ENCODE measurements at regions not wholly inside any gene's neighbourhood (a gene's known extent, or its start where the extent isn't known, plus 50 kb on each side); places are given as distances from the start of the nearest gene placed in this dataset.

GRCh38 chr10:3277566-3277965 lies 105.0 kb upstream of the PITRM1 start:
- no peak for DNase-seq (ENCODE audit: low read depth)
- TF ChIP-seq, protein P1, sequence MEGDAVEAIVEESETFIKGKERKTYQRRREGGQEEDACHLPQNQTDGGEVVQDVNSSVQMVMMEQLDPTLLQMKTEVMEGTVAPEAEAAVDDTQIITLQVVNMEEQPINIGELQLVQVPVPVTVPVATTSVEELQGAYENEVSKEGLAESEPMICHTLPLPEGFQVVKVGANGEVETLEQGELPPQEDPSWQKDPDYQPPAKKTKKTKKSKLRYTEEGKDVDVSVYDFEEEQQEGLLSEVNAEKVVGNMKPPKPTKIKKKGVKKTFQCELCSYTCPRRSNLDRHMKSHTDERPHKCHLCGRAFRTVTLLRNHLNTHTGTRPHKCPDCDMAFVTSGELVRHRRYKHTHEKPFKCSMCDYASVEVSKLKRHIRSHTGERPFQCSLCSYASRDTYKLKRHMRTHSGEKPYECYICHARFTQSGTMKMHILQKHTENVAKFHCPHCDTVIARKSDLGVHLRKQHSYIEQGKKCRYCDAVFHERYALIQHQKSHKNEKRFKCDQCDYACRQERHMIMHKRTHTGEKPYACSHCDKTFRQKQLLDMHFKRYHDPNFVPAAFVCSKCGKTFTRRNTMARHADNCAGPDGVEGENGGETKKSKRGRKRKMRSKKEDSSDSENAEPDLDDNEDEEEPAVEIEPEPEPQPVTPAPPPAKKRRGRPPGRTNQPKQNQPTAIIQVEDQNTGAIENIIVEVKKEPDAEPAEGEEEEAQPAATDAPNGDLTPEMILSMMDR (IDR thresholded peaks at IDR 0.05; ENCODE audit: control insufficient read depth, extremely low read depth, insufficient read depth): no peak
- no peak overlapping the region for H3K4me3 ChIP-seq (ENCODE audit: low read depth, low read length)

DNA sequence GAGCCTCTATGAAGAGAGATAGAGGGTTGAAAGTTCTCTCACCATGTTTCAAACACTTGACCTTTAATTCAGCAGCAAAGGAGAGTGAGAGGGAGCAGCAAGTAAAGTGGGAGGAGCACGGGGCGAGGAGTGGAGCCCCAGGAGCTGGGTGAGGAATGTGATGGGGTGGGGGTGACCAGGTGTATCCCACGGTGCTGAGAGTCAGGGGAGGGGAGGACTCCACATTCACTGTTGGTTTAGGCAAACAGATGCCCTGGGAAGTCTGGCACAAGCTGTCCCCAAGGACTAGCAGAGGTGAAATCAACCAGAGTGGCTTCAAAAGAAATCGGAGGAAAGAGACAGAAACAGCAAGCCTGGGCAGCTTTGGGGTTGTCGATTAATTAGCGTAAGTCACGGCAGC lies 101.8 kb upstream of the PITRM1 start:
- TF ChIP-seq, protein P1 (IDR thresholded peaks at IDR 0.05; ENCODE audit: control insufficient read depth, extremely low read depth, insufficient read depth): no peak
- DNase-seq (ENCODE audit: low read depth): no peak
- H3K4me3 ChIP-seq (ENCODE audit: low read depth, low read length): no peak overlapping the region

DNA sequence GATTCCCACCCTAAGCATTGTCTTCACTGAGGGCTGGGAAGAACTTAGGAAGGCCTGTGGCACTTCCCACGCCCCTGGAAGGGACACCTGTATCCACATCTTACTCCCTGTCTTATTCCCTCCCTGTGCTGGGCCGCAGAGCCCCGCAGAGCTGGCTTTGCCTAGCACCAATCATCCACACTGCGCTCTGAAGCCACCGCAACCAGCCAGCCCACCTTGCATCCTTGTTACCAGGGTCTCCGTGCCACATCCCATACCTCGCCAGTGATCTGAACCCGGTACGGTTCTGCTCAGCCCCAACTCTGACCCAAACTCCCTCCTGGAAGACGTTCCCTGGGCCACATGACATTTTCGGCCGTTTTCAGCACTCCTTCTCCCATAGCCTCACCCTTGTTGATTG lies 101.4 kb upstream of the PITRM1 start:
- H3K4me3 ChIP-seq (ENCODE audit: low read depth, low read length): no peak overlapping the region
- TF ChIP-seq, protein P1 (IDR thresholded peaks at IDR 0.05; ENCODE audit: control insufficient read depth, extremely low read depth, insufficient read depth): no peak

DNA sequence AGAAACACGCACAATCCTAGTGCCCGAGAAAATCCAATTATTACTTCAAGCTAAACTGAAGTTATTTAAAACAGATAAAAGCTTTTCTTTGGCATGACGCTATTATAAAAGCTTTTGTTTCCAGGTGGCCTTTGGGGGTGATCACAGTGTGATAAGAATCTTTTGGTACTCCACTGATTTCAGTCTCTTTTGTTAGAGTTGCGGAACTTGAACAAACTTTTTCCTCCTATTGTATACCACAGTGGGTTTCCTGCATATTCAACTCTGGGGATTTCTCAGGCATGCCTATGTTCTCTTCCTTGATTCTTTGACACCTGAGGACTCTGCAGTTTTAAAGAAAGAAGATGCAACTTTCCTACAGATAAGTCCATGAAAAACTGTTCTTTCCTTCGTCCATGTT lies 99.7 kb upstream of the PITRM1 start:
- DNase-seq (ENCODE audit: low read depth): no peak
- TF ChIP-seq, protein P1 (IDR thresholded peaks at IDR 0.05; ENCODE audit: control insufficient read depth, extremely low read depth, insufficient read depth): no peak
- H3K4me3 ChIP-seq (ENCODE audit: low read depth, low read length): no peak overlapping the region

More for the DNA sequence above, 101.4 kb upstream of the PITRM1 start:
- no peak for DNase-seq (ENCODE audit: low read depth)

DNA sequence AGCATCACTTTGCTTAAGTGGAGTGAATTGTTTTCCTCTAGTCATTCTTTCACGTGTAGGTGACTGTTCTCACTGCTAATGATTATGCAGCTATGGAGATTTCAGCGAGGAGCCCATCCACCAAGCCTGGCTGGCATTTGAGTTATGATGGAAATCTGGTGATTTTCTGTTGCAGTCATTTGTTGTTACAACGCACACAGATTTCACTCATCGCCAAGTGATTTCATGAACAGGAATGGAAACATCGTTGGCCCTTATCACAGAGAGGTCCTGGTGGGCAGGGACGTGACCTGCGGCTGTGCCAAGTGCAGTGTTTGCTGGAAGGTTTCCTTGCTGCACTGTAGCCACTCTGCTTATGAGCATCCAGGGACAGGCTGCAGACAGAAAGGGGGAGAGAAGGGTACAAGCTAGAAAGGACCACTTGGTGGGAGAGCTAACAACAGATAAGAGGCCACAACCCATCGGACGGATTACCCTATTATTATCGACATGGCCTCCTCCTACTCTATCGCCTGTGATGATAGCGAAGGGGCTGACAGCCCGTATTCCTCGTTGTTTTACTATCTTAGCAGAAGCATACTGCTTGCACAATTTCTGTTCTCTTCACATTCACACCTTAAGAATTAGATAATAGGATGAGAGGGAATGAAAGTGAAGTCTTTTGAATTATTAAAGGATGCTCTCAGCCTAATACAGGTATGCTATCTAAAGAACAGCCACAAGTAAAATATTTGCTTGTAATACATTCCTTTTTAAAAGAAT lies 99.0 kb upstream of the PITRM1 start:
- H3K4me3 ChIP-seq (ENCODE audit: low read depth, low read length): no peak overlapping the region
- DNase-seq (ENCODE audit: low read depth): no peak
- TF ChIP-seq, protein P1 (IDR thresholded peaks at IDR 0.05; ENCODE audit: control insufficient read depth, extremely low read depth, insufficient read depth): no peak

- no peak for DNase-seq (ENCODE audit: low read depth)
- TF ChIP-seq, protein P1 (IDR thresholded peaks at IDR 0.05; ENCODE audit: control insufficient read depth, extremely low read depth, insufficient read depth): no peak
- no peak overlapping the region for H3K4me3 ChIP-seq (ENCODE audit: low read depth, low read length)
Observed at GRCh38 chr10:3270577-3271316, 98.2 kb upstream of the PITRM1 start.

Data from LNCaP clone FGC (cell line).